Activated naive CD4-positive, alpha-beta T cell treated with anti-CD3 and anti-CD28 coated beads, Interleukin-2, amount 50 U/mL, for 72 hours (primary cell): ENCODE measurements at regions not wholly inside any gene's neighbourhood (a gene's known extent, or its start where the extent isn't known, plus 50 kb on each side); places are given as distances from the start of the nearest gene placed in this dataset.
A peak's percentile ranks its signal among the peaks of the same experiment; 100 is the strongest.

Experiments
- ATAC-seq, 2 donors: fragments of 150-1000 bp; cut with Tn5 transposase; 2 replicates each; pipeline ENCODE4 v1.10.0; 2021; ENCODE audit warnings: mild to moderate bottlenecking in 2 of 2, moderate library complexity in 2 of 2
- DNase-seq, 2 donors: peaks; one replicate each; pipeline ENCODE4 v3.0.0; 2021 to 2022; ENCODE audit warnings: low spot score in 2 of 2
- H3K27ac Mint-ChIP-seq, 2 donors: one replicate each; pipeline ENCODE4 v1.8.0; 2022; ENCODE audit warnings: mild to moderate bottlenecking in 2 of 2, mixed read lengths in 2 of 2
- H3K36me3 Mint-ChIP-seq, 2 donors: one replicate each; pipeline ENCODE4 v1.8.0; 2022; ENCODE audit warnings: mixed read lengths in 2 of 2
- H3K9me3 Mint-ChIP-seq, 2 donors: one replicate each; pipeline ENCODE4 v1.8.0; 2022; ENCODE audit warnings: mixed read lengths in 2 of 2

DNA sequence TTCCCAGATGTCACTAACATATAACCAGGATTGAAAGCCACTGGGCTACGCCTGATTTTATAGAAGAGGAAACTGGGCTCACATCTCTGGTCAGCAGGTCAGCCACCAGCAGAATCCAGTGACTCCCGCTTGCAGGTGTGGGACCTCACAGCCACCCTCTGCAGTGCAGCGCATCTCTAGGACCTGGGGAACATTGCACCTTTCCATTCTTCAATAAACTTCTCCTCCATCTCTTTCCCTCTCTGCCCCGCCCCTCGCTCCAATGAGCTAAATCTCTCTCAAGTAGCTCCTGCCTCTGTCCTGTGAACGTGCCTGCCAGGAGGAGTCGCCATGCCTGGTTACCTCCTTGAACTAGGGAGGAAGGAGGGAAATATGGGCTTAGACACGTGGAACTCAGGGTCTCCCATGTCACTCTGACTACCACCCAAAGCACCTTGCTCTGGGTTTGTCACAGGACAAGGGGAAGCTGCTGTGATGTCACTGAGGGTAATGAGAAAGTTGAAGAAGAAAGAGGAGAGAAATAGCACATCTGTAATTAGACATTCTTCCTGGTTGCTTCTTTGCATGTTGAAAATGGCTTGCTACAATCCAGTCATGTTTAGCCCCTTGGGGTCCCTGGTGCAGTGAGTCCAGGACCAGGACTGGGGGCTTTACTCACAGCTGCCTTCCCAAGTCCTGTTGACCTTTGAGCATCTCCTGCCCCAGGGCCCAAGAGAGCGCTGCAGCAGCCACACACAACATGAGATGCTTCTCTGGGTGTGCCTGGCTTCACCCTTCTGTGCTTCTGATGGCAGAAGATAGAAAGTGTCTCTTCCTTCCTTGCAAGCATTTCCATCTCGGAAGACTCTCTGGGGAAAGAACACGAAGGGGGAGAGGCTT lies 469.4 kb downstream of the PREX1 start:
- ATAC-seq (no peak), DNase-seq (no peak)
- Mint-ChIP-seq H3K27ac (no peak overlapping the region), H3K36me3 (no peaks in the 10 kb centered on the region), H3K9me3 (no peaks in the 10 kb centered on the region)

DNA sequence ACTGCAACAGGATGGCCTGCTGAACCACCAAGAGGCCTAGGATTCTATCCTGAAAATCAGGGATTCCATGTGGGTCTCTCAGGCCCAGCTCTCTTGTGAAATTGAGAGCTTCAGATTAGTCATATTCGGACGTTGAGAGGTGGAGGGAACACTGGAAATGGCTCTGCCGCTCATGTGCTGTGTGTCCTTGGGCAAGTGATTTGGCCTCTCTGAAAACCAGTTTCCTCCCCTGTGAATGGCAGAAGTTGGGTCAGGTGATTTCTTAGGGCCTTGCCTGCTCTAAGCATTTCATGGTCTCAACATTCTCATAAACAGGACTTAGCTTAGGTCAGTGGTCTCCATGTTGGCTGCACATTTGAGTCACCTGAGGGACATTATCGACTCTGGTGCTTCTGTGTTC lies 470.1 kb downstream of the PREX1 start:
- Mint-ChIP-seq H3K27ac (no peak overlapping the region), H3K36me3 (no peaks in the 10 kb centered on the region), H3K9me3 (peaks cover 0 to 1% of the 10 kb centered on the region in 2 donors)
- DNase-seq, result no peak
- ATAC-seq, result no peak

DNA sequence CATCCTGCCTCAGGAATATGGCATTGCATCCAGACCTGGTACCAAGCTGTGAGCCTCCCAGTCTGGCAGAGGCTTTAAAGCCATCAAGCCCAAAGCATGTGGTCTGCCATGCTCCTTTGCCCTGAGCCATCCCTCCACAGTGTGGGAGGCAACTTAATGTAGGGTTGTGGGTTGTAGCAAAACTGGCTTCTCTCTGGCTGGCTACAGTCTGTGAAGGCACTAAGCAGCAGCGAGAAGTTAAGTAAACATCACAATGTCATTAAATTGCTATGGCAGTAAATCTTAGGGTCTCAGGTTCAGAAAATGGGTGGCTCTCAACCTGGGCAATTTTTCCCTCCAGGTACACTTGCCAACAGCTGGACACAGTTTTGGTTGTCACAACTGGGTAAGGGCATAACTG lies 472.9 kb downstream of the PREX1 start:
- H3K9me3 Mint-ChIP-seq, result peaks cover 0 to 3% of the 10 kb centered on the region in 2 donors
- no peak for DNase-seq
- no peak overlapping the region for H3K27ac Mint-ChIP-seq
- ATAC-seq, result no peak
- no peaks in the 10 kb centered on the region for H3K36me3 Mint-ChIP-seq

DNA sequence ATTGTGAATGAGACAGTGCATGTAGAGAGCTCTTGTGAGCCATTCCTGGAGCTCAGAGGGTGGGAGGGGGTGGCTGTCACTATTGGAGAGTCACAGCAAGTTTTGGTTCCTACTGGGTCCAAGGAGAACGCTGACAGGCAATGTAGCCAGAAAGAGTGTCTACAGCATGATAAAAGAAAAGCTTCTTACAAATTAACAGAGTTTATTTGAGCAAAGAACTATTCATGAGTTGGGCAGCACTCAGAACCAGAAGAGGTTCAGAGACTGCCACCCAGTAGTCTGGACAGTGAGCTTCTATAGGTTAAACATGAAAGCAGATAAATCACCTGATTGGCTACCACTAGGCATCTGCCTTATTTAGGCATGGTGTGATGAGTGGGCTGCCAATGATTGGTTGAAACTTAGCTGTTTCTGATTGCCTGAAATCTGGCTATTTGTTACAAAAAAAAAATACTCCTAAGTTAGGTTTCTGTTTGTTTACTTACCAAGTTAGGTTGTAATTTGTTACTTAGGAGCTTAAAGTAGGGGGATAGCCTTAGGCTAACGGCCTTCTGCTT lies 473.4 kb downstream of the PREX1 start:
- H3K9me3 Mint-ChIP-seq, result peaks cover 0 to 3% of the 10 kb centered on the region in 2 donors
- H3K27ac Mint-ChIP-seq, result no peak overlapping the region
- ATAC-seq, result no peak
- H3K36me3 Mint-ChIP-seq, result no peaks in the 10 kb centered on the region
- DNase-seq, result no peak

DNA sequence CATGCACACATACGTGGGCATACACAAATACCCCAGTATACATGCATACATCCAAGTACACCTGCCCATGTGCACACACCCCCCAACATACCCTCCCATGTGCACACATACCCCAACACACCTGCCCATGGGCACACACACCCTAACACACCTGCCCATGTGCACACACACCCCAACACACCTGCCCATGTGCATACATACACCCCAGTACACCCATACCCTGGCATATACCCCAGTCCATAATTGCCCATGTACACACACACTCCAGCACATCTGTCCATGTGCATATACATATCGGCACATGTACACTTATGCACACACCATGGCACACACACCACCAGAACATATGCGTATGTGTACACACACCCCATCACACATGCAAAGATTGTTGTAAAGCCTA lies 475.2 kb downstream of the PREX1 start:
- Mint-ChIP-seq H3K27ac (no peak overlapping the region), H3K36me3 (no peaks in the 10 kb centered on the region)

DNA sequence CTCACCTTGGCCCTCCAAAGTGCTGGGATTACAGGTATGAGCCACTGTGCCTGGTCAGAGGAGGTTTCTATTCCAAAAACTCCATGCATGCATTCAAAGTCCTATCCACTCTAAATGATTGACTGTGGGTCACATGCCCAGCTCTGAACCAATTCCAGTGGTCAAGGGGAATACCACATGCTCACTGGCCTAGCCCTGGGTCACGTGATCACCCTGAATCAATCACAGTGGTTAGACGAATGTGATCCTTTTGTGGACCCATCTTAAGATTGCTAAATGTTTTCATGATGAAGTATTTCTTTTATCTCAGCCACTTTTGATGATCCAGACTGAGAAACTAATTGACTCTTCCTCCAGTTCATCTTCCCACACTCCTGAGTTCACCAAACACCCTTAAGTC lies 475.8 kb downstream of the PREX1 start:
- H3K27ac Mint-ChIP-seq, result no peak overlapping the region
- ATAC-seq, result no peak
- H3K36me3 Mint-ChIP-seq, result no peaks in the 10 kb centered on the region
- H3K9me3 Mint-ChIP-seq, result peaks cover 0 to 3% of the 10 kb centered on the region in 2 donors
- DNase-seq, result no peak

More for the DNA sequence above, 475.2 kb downstream of the PREX1 start:
- peaks cover 0 to 3% of the 10 kb centered on the region in 2 donors for H3K9me3 Mint-ChIP-seq
- ATAC-seq, result no peak
- DNase-seq, result no peak

DNA sequence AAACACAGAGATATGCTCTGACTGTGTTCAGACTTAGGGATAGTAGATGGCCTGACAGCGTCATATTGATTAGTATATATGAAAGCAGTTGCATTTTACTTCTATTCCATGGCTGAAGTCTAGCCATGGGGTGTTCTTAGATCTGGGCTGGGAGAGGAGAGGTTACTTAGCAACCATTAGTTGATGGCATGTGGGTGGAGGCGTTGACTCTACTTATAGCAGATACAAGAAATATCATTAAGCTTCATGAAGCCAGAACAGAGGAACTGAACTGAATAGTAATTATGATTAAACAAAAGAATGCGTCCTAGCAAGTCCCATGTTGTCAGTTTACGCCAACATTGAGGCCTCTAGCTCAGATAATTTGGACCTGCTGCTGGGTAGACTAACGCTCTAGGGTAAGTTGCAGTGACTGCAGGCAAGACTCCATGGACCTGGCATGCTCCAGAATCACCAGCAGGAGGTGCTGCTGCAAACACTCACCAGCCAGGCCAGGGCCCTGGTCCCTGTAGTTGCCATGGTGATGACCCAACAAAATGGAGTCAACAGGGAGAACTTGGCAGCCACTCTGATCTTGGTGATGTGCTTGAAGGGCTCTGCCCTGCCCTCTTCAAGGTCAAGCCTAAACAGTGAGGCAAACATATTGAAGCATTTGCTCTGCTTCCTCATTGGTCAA lies 477.3 kb downstream of the PREX1 start:
- Mint-ChIP-seq H3K27ac (no peak overlapping the region), H3K9me3 (peaks cover 0 to 3% of the 10 kb centered on the region in 2 donors), H3K36me3 (no peaks in the 10 kb centered on the region)
- no peak for DNase-seq
- no peak for ATAC-seq

DNA sequence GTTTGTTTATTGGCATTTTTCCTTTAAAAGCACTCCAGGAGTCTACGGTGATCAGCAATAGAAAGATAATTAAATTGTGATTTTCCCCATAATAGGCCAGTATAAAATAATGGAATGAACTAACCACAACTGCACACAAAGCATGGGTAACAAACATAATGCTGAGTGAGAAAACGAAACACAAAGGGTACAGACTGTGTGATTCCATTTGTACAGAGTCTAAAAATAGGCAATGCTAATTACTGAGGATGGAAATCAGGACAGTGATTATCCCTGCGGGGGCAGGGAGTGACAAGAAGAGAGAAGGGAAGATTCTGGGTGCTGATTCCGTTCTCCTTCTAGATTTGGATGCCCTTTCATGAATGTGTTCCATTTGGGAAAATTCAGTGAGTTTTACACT lies 478.1 kb downstream of the PREX1 start:
- peaks cover 0 to 3% of the 10 kb centered on the region in 2 donors for H3K9me3 Mint-ChIP-seq
- H3K36me3 Mint-ChIP-seq, result no peaks in the 10 kb centered on the region
- ATAC-seq (no peak), DNase-seq (no peak)
- H3K27ac Mint-ChIP-seq, result no peak overlapping the region

DNA sequence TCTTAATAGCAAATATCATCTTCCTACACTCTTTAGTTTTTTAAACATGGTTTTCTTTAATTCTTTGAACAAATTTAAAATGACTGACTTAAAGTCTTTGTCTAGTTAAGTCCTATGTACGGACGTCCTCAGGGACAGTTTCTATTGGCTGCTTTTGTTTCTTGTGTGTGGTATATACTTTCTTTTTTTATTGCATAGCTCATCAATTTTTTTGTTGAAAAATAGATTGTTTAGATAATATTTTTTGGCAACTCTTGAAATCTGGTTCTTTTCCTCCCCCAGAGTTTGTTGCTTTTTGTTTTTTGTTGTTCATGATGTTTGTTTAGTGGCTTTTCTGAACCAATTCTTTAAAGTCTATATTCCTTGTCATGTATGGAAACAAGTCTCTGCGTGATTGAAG lies 479.8 kb downstream of the PREX1 start:
- DNase-seq, result no peak
- H3K27ac Mint-ChIP-seq, result no peak overlapping the region
- H3K36me3 Mint-ChIP-seq, result no peaks in the 10 kb centered on the region
- no peak for ATAC-seq
- H3K9me3 Mint-ChIP-seq, result peaks cover 0 to 3% of the 10 kb centered on the region in 2 donors

DNA sequence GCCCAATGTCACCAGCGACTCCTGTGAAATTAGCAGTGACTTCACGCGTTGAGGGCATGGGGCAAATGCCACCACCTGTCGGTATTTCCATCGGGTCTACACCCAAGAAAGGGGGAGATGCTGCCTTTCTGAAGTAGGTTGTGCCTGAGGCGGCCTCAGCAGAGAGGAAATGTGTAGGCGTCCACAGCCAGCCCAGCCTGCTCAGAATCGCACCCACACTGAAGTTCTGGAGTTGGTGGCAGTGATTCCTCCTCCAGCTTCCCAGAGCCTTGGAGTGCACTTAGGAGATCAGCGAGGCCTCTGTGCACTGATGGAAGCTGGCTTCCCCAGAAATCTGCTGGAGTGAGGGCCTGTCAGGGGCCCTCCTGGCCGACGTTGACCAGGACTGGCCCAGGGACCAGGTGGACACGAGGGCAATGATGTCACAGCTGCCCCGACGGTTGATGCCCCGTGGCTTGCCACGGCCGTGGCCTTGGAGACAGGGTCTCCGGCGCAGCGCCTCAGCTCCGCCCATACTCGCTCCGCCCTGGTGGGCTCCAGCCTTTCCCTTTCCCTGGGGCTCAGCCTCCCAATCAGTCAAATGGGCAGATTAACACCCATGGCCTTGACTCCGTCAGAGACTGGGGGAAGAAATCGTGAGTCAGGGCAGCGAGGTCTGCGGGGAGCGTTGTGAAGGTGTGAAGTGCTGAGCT lies 484.8 kb downstream of the PREX1 start:
- no peaks in the 10 kb centered on the region for H3K9me3 Mint-ChIP-seq
- ATAC-seq, result peak in 1 of 2 donors; percentile 11

DNA sequence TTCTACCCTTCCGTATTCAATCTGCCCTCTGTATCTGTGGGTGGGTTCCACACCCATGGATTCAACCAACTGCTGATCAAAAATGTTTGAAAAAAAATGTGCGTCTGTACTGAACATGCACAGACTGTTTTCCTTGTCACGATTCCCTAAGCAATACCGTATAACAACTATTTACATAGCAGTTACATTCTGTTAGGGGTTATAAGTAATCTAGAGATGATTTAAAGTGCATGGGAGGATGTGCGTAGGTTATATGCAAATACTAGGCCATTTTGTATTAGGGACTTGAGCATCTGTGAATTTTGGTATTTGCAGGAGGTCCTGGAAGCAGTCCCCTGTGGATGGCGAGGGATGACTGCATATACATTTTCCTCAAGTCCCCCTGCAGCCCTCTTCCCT lies 486.9 kb downstream of the PREX1 start:
- ATAC-seq (no peak), DNase-seq (no peak)
- Mint-ChIP-seq H3K36me3 (no peaks in the 10 kb centered on the region), H3K9me3 (no peaks in the 10 kb centered on the region), H3K27ac (no peak overlapping the region)

More for the DNA sequence above, 484.8 kb downstream of the PREX1 start:
- Mint-ChIP-seq H3K36me3 (no peaks in the 10 kb centered on the region), H3K27ac (no peak overlapping the region)
- DNase-seq, result no peak

DNA sequence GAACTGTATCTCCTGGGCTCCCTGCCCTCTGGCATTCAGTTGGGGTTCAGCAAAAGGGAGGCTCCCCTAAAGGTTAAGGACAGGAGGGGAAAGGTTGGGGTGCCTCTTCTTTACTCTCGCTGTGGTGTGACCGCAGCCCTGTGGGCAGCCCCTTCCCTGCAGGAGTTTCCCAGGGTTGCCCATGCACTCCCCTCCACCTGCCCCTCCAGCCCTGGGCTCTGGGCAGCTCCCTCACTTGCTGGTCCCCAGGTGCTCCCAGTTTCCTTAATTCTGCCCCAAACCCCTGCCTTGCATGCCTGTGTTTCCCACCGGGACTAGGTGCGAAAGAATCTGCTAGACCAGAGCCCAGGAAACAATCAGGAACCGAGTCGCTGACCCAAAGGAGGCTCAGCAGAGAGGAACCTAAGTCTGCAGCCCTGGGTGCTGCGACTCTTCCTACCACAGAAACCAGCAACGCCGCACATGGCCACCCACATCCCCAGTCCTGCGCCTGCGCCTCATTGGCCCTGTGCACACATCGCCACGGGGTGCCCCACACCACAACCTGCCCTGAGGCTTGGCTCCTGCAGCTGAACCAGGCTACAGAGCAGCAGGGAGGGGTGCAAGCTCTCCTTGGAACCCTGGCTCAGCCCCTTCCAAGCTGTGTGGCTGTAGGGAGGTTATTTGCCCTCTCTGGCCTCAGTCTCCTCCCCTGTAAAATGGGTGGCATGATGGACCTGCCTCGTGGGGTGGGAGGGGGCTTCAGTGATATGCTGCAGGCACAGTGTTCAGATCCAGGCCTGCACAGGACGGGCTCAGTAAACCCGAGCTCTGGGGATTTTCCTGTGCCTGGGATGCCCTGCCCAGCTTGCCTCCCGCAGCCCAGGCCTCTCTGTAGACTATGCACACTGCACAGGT lies 487.6 kb downstream of the PREX1 start:
- no peak overlapping the region for H3K27ac Mint-ChIP-seq
- H3K36me3 Mint-ChIP-seq, result no peaks in the 10 kb centered on the region
- no peaks in the 10 kb centered on the region for H3K9me3 Mint-ChIP-seq
- ATAC-seq (peak in 1 of 2 donors; percentile 34), DNase-seq (no peak)

DNA sequence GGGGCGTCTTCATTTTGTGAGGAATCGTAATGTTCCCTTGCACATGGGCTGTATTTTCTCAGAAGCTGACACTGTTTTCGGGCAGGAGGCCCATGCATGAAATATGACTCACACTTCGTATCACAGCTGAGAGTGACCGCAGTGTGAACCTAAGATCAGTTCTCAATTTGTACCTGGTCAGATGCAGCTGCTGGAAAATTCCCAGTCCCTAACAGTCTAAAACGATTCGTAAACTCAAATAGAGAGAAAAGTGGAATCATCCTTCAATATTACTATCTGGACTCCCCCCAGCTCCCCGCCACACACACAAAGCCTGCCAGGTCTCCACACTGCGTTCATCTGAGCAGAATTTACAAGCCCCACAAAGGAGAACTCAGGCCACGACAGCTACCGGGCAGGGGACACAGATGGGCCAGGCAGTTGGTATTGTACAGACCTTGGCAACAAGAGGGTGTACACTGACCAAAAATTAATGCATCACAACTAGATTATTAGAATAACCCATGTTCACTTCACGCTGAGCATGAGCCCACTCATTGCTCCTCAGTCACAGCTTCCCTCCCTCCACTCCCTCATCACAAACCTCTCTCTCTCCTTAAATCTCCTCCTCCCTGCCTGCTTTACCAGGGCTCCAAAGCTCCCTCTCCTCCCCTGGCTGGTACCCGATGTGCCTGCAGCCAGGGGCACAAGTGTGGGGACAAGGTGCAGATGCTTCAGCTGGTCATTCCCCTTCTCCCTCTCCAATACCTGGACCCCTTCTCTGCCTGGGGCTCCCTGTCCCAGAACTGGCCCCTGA lies 488.4 kb downstream of the PREX1 start:
- DNase-seq, result no peak
- ATAC-seq, result no peak
- Mint-ChIP-seq H3K27ac (no peak overlapping the region), H3K9me3 (no peaks in the 10 kb centered on the region), H3K36me3 (no peaks in the 10 kb centered on the region)

DNA sequence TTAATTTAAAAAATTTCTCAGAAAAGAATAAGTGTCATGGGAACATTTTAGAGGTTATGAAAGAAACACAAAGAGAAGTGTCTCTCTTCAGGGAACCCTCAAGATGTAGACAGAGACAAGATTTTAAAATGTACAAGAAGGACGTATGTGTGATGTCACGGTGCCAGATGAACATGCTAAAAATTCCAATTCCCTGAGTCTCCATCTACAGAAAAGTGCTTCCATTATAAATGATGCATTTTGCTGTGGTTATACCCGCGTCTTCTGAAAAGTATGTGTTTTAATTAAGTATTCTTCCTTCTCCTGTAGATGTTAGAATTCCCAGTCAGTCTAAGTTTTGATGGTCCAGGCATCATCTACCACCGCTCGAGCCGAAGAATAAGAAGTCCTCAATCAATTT lies 489.1 kb downstream of the PREX1 start:
- DNase-seq (no peak), ATAC-seq (no peak)
- H3K9me3 Mint-ChIP-seq, result no peaks in the 10 kb centered on the region
- no peaks in the 10 kb centered on the region for H3K36me3 Mint-ChIP-seq
- H3K27ac Mint-ChIP-seq, result no peak overlapping the region

DNA sequence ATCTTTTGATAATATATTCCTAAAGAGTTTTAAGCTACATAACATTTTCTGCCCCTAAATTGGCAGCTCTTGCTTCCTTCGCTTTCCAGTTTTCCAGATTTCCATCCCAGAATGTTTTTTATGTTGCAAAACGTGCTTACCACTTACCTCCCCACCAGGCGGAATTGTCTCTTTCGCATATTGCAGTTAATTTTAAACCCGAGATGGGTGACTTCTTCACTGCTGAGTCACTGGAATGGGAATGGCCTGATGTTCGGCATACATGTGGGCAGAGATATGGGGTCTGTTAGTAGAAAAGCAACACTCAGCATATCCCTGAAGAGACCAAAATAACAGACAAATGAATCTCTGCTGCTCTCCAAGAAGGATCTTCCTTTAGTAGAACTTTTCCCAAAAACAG lies 491.2 kb downstream of the PREX1 start:
- Mint-ChIP-seq H3K27ac (no peak overlapping the region), H3K9me3 (no peaks in the 10 kb centered on the region), H3K36me3 (no peaks in the 10 kb centered on the region)
- ATAC-seq, result no peak
- no peak for DNase-seq
